ENCODE measurements at regions not wholly inside any gene's neighbourhood (a gene's known extent, or its start where the extent isn't known, plus 50 kb on each side); places are given as distances from the start of the nearest gene placed in this dataset.

GRCh38 chr18:1891641-1892040, 679.7 kb downstream of the METTL4 start:
- DNase-seq (ENCODE audit: low spot score) = no peak
- no peak for TF ChIP-seq CTCF (IDR thresholded peaks at IDR 0.05; ENCODE audit: extremely low read depth, missing control alignments)

GRCh38 chr18:1892191-1892590, 679.1 kb downstream of the METTL4 start:
- DNase-seq (ENCODE audit: low spot score) = no peak
- TF ChIP-seq CTCF (IDR thresholded peaks at IDR 0.05; ENCODE audit: extremely low read depth, missing control alignments) = no peak

- no peak for DNase-seq (ENCODE audit: low spot score)
- no peak for TF ChIP-seq CTCF (IDR thresholded peaks at IDR 0.05; ENCODE audit: extremely low read depth, missing control alignments)
Measured at GRCh38 chr18:1895456-1896185, 675.7 kb downstream of the METTL4 start.

- no peak for TF ChIP-seq CTCF (IDR thresholded peaks at IDR 0.05; ENCODE audit: extremely low read depth, missing control alignments)
- DNase-seq (ENCODE audit: low spot score) = no peak
Measured at GRCh38 chr18:1906421-1906820, 664.9 kb downstream of the METTL4 start.

GRCh38 chr18:1907470-1908206, 663.7 kb downstream of the METTL4 start:
- no peak for TF ChIP-seq CTCF (IDR thresholded peaks at IDR 0.05; ENCODE audit: extremely low read depth, missing control alignments)

GRCh38 chr18:1914489-1914888, 656.8 kb downstream of the METTL4 start:
- no peak for TF ChIP-seq CTCF (IDR thresholded peaks at IDR 0.05; ENCODE audit: extremely low read depth, missing control alignments)
- DNase-seq (ENCODE audit: low spot score) = no peak

More at GRCh38 chr18:1907470-1908206, 663.7 kb downstream of the METTL4 start:
- no peak for DNase-seq (ENCODE audit: low spot score)

GRCh38 chr18:1916869-1917523, 654.3 kb downstream of the METTL4 start:
- DNase-seq (ENCODE audit: low spot score) = no peak
- TF ChIP-seq CTCF (IDR thresholded peaks at IDR 0.05; ENCODE audit: extremely low read depth, missing control alignments) = no peak

All from GM20000 (cell line).